HG03571 (cell line): ENCODE measurements at regions not wholly inside any gene's neighbourhood (a gene's known extent, or its start where the extent isn't known, plus 50 kb on each side); places are given as distances from the start of the nearest gene placed in this dataset.

Source experiments
- ATAC-seq: cut with Tn5 transposase; IDR thresholded peaks from one replicate; pipeline ENCODE4 v1.9.1; 2021; ENCODE audit not compliant: unreplicated experiment

DNA sequence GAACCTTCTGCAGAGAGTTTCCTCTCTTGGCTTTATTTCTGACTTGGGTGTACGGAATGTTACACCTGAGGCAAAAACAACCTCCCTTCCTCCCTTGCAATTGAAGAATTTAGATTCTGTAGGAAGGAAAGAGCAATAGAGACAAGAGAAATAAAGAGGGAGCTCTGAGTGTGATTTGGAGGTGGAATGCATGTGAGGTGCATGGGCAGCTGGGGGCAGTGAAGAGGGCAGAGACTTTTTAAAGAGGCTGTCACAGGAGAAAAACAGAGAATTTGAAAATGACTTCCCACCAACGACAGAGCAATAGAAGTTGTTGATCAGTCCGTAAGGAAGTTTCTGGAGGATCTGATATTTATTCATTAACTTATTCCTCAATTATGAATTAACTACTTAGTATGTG lies 172.0 kb upstream of the B3GALT2 start:
- no peak for ATAC-seq

DNA sequence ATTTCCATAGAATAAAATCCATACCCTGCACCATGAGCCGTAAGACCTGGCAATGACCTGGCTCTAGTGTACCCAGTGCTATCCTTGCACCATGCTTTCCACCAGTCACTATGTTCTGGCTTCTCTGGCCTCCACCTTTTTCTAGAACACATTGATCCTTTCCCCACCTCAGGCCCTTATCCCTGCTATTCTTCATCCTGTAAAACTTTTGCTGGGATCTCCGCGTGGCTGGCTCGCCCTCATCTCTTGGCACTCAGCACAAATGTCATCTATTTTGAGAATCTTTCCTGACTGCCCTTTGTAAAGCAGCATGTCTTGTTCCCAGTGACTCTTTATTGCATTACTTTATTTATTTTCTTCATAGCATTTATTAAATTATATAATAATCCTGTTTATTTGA lies 169.8 kb upstream of the B3GALT2 start:
- ATAC-seq, result no peak

GRCh38 chr1:193355626-193356025 lies 169.2 kb upstream of the B3GALT2 start:
- no peak for ATAC-seq

DNA sequence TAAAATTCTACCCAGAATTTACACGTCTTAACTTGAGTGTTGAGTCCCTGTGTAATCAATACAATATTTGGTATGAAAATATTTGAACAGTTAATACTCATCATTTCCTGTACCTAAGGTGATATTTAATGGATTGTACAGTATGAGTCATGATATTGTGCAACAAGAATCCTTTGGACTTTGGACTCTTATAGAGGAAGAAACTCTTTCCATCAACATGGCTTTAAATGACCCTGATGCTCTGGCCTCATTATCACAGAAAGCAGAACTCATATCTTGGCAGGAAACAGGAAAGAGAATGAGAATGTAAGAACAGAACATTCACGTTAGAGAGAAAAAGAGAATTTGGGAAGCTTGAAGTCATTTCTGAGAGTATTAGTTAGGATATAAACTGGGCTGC lies 168.8 kb upstream of the B3GALT2 start:
- ATAC-seq, result no peak

GRCh38 chr1:193348769-193349535 lies 162.5 kb upstream of the B3GALT2 start:
- no peak for ATAC-seq

GRCh38 chr1:193348091-193348768 lies 161.8 kb upstream of the B3GALT2 start:
- ATAC-seq, result no peak

DNA sequence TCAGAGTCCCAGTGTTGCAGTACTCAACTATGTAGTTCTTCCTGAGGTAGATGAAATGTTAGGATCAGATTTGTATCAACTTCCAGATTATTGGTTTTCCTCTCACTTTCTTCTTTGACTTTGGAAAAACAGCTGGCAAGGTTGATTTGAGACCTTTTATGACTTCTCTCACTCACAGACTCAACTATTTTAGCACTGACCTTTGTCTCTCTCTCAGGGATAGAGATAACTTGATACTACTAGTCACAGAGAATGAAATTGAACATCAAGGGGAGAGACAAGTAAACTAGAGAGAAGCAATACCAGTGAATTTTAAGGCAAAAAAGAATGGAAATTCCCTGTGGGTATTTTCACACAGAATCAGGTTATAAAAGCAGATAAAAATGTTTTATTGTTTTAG lies 159.7 kb upstream of the B3GALT2 start:
- ATAC-seq, result no peak

DNA sequence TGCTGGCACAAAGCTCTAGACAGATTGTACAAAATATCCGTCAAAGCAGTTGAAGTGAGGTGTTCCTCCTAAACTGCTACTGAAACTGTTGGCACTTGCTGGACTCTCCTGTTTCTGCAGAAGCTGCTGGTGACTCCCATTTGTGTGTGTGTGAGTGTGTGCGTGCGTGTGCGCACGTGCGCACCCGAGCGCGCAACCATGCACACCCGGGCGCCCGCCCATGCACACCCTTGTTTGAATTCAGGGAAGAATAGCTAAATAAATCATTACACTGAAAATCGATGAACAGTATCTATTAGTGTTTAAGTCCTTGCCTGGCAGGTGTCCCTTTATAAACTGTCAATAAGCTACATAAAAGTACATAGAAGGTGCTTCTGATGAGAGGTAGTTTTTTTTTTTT lies 156.4 kb upstream of the B3GALT2 start:
- ATAC-seq, result no peak

GRCh38 chr1:193340331-193340730 lies 153.9 kb upstream of the B3GALT2 start:
- no peak for ATAC-seq

DNA sequence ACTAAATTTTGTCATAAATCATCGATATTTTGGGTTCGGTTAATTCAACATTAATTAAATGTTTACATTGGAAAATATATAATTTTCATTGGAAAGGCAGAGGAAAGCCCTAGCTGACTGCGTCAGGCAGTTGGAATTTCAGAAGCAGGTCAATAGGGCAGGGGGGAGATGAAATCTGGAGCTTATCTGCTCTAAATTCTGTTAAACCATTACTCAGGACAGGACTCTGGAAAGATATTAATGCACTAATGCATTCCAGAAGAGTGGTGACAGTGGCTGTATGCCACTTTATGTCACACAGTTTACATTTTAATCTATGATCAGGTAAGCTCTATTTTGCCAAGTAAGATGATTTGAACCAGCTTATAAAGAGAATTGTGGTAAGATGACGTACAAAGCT lies 153.0 kb upstream of the B3GALT2 start:
- ATAC-seq, result no peak

DNA sequence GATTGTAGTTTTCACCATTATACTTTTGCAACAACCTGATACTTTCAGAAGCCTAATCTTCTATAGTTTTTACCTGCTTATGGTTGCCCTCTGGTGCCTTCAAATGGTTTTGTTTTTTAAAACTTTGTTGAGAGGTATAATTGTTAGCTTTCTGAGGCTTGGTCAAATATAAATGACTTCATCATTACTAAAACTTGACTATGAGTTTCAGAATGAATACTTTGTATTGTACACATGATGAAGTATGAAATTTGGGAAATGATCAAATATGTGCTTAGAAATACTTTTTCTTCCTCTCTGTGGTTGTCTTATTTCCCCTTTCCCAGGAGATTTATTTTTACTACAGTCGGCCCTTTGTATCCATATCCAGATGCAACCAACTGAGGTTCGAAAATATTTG lies 151.8 kb upstream of the B3GALT2 start:
- ATAC-seq, result no peak

DNA sequence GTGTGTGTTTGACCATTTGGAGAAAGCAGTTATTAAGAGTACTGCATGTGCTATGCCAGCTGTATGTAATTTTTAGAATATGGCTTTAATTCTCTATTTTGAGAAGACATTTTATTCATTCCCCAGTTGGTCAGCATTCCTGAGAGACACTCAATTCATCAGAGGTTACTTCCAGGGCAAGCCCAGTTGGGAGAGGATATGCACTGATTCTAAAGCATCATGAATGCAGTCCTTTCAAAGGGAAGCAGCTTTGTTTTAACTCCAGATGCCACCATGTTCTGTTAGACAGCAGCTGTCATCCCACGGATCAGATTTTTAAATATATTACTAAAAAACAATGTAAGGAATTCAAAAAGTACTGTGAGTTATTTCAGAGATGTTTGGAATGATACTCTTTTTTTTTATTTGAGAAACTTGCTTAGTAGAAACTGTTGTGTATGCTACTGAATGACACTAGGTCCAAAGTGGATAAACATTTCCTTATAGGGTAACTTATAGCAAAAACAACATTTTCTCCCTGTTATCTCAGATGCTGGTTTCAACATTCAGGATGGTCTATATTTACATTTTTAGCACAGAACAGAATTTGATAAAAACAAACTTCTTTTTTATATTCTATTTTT lies 149.5 kb upstream of the B3GALT2 start:
- no peak for ATAC-seq

GRCh38 chr1:193333166-193333565 lies 146.8 kb upstream of the B3GALT2 start:
- ATAC-seq, result no peak

- ATAC-seq, result no peak
Observed at GRCh38 chr1:193326296-193326695, 139.9 kb upstream of the B3GALT2 start.

GRCh38 chr1:193325771-193326170 lies 139.4 kb upstream of the B3GALT2 start:
- no peak for ATAC-seq

GRCh38 chr1:193325042-193325441 lies 138.6 kb upstream of the B3GALT2 start:
- ATAC-seq, result no peak

DNA sequence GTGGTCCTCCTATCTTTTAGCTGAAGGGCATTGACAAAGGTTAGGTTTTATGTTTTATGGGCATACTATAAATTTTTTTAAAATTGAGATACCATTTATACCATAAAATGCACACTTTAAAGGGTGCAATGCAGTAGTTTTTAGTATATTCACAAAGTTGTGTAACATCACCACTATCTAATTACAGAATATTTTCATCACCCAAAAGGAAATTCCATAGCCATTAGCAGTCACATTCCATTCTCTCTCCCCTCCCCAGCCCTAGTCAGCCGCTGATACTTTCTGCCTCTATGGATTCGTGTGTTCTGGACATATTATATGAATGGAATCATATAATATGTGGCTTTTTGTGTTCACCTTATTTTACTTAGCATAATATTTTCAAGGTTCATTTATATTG lies 135.8 kb upstream of the B3GALT2 start:
- ATAC-seq, result no peak

GRCh38 chr1:193321242-193321840 lies 134.9 kb upstream of the B3GALT2 start:
- no peak for ATAC-seq

DNA sequence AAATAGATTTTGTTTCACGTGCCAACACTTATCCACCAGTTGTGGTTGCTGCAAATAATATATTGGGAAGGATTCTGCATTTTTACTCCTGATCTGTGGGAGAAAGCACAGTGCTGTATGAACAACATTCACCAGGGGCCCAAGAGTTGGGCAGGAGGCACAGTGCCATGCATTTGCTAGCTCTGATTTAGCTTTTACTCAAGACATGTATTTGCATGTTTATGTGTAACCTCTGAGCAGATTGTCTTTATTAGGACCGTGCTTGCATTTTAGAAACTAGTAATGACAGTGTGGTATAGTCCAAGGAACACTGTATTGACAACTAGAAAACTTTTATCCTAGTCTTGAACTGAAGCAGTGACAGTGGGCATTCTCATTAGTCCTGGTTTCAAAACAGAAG lies 133.9 kb upstream of the B3GALT2 start:
- no peak for ATAC-seq

GRCh38 chr1:193318347-193318746 lies 131.9 kb upstream of the B3GALT2 start:
- ATAC-seq, result no peak

- no peak for ATAC-seq
Observed at GRCh38 chr1:193313354-193314140, 127.1 kb upstream of the B3GALT2 start.
